Endodermal cell (in vitro differentiated cells): ENCODE measurements at regions not wholly inside any gene's neighbourhood (a gene's known extent, or its start where the extent isn't known, plus 50 kb on each side); places are given as distances from the start of the nearest gene placed in this dataset.

Experiments used
- DNase-seq: peaks from one replicate; pipeline ENCODE4 v3.0.0-alpha.2; 2017
- H3K27ac ChIP-seq: 2 replicates; pipeline ENCODE4 v1.5.1; 2013; ENCODE audit warnings: mild to moderate bottlenecking, low read depth, low read length, moderate library complexity
- H3K27me3 ChIP-seq: 2 replicates; pipeline ENCODE4 v1.6.1; 2013; ENCODE audit warnings: mild to moderate bottlenecking, low read length, moderate library complexity; ENCODE audit not compliant: insufficient read depth, control insufficient read depth, poor library complexity, severe bottlenecking
- H3K36me3 ChIP-seq: 2 replicates; pipeline ENCODE4 v1.7.0; 2013; ENCODE audit warnings: mild to moderate bottlenecking, low read length, moderate library complexity; ENCODE audit not compliant: control insufficient read depth, insufficient read depth
- H3K4me1 ChIP-seq: one replicate; pipeline ENCODE4 v1.7.0; 2013; ENCODE audit warnings: low read length; ENCODE audit not compliant: control insufficient read depth, insufficient read depth
- H3K4me3 ChIP-seq: 2 replicates; pipeline ENCODE4 v1.5.1; 2013; ENCODE audit warnings: mild to moderate bottlenecking, low read length, moderate library complexity
- H3K9ac ChIP-seq: 2 replicates; pipeline ENCODE4 v1.6.1; 2013; ENCODE audit warnings: mild to moderate bottlenecking, low read length, moderate library complexity; ENCODE audit not compliant: poor library complexity, severe bottlenecking; ENCODE audit errors: extremely low read depth
- H3K9me3 ChIP-seq: 2 replicates; pipeline ENCODE4 v1.6.1; 2013; ENCODE audit warnings: mild to moderate bottlenecking, low read length, moderate library complexity; ENCODE audit not compliant: control insufficient read depth
- H3K27ac Mint-ChIP-seq: 2 replicates; pipeline ENCODE4 v1.8.0; 2020; ENCODE audit warnings: mixed read lengths
- H3K27me3 Mint-ChIP-seq: 2 replicates; pipeline ENCODE4 v1.8.0; 2021; ENCODE audit warnings: mild to moderate bottlenecking, mixed read lengths; ENCODE audit not compliant: insufficient read depth
- H3K36me3 Mint-ChIP-seq: 2 replicates; pipeline ENCODE4 v1.8.0; 2020; ENCODE audit warnings: low read depth, mixed read lengths
- H3K4me1 Mint-ChIP-seq: 2 replicates; pipeline ENCODE4 v1.8.0; 2020; ENCODE audit warnings: mixed read lengths
- H3K4me3 Mint-ChIP-seq: 2 replicates; pipeline ENCODE4 v1.8.0; 2020; ENCODE audit warnings: mild to moderate bottlenecking, moderate library complexity, mixed read lengths
- H3K9me3 Mint-ChIP-seq: 2 replicates; pipeline ENCODE4 v1.8.0; 2020; ENCODE audit warnings: mild to moderate bottlenecking, mixed read lengths
- WGBS, 2 experiments: methylation state at CpG; one replicate each; pipeline versions ENCODE4 v1.1.5 to v1.1.7; 2013; ENCODE audit warnings: missing lambda C conversion rate in 2 of 2, mixed read lengths in 1 of 2; ENCODE audit not compliant: insufficient coverage in 1 of 2, insufficient read length in 1 of 2; 5-methylcytosine and 5-hydroxymethylcytosine counted together
- TF ChIP-seq, protein P1 (sequence below): fragments of 200-600 bp; sonication (generic); conservative IDR thresholded peaks from 2 replicates; pipeline ENCODE4 v1.5.0; 2021; ENCODE audit warnings: antibody characterized with exemption, mild to moderate bottlenecking

- H3K27ac ChIP-seq: no peak overlapping the region
- peaks cover 4% of the 10 kb centered on the region for H3K9me3 ChIP-seq
- no peak overlapping the region for H3K9ac ChIP-seq
- DNase-seq: peak; percentile 89
- H3K27me3 ChIP-seq: no peaks in the 10 kb centered on the region
- H3K4me3 Mint-ChIP-seq: no peak overlapping the region
- H3K4me3 ChIP-seq: no peak overlapping the region
- peaks cover 16% of the 10 kb centered on the region for H3K4me1 Mint-ChIP-seq
- H3K9me3 Mint-ChIP-seq: no peaks in the 10 kb centered on the region
- H3K36me3 Mint-ChIP-seq: no peaks in the 10 kb centered on the region
- 57 to 62% methylated on average over 8 to 10 of the region's 10 CpGs for WGBS, 2 experiments
- peak overlapping the region; percentile 44 for H3K27ac Mint-ChIP-seq
- no peaks in the 10 kb centered on the region for H3K27me3 Mint-ChIP-seq
- TF ChIP-seq, protein P1, sequence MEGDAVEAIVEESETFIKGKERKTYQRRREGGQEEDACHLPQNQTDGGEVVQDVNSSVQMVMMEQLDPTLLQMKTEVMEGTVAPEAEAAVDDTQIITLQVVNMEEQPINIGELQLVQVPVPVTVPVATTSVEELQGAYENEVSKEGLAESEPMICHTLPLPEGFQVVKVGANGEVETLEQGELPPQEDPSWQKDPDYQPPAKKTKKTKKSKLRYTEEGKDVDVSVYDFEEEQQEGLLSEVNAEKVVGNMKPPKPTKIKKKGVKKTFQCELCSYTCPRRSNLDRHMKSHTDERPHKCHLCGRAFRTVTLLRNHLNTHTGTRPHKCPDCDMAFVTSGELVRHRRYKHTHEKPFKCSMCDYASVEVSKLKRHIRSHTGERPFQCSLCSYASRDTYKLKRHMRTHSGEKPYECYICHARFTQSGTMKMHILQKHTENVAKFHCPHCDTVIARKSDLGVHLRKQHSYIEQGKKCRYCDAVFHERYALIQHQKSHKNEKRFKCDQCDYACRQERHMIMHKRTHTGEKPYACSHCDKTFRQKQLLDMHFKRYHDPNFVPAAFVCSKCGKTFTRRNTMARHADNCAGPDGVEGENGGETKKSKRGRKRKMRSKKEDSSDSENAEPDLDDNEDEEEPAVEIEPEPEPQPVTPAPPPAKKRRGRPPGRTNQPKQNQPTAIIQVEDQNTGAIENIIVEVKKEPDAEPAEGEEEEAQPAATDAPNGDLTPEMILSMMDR: peak; percentile 76
- H3K4me1 ChIP-seq: no peaks in the 10 kb centered on the region
- no peaks in the 10 kb centered on the region for H3K36me3 ChIP-seq
Measured at GRCh38 chr2:234257859-234258561, 207.5 kb downstream of the SPP2 start.

GRCh38 chr2:234256516-234256915, 206.0 kb downstream of the SPP2 start:
- H3K4me3 Mint-ChIP-seq: no peak overlapping the region
- H3K27ac ChIP-seq: no peak overlapping the region
- H3K27ac Mint-ChIP-seq: peak overlapping the region; percentile 48
- H3K27me3 Mint-ChIP-seq: peaks cover 3% of the 10 kb centered on the region
- TF ChIP-seq, protein P1: no peak
- peaks cover 3% of the 10 kb centered on the region for H3K4me1 ChIP-seq
- DNase-seq: peak; percentile 83
- H3K9ac ChIP-seq: no peak overlapping the region
- no peaks in the 10 kb centered on the region for H3K36me3 Mint-ChIP-seq
- H3K9me3 Mint-ChIP-seq: no peaks in the 10 kb centered on the region
- no peaks in the 10 kb centered on the region for H3K36me3 ChIP-seq
- H3K4me3 ChIP-seq: no peak overlapping the region
- no peaks in the 10 kb centered on the region for H3K27me3 ChIP-seq
- H3K4me1 Mint-ChIP-seq: peaks cover 21% of the 10 kb centered on the region
- H3K9me3 ChIP-seq: no peaks in the 10 kb centered on the region
- 69 to 76% methylated on average over 3 of the region's 3 CpGs for WGBS, 2 experiments

- peaks cover 24% of the 10 kb centered on the region for H3K4me1 Mint-ChIP-seq
- H3K36me3 Mint-ChIP-seq: no peaks in the 10 kb centered on the region
- H3K27me3 Mint-ChIP-seq: peaks cover 3% of the 10 kb centered on the region
- H3K27ac Mint-ChIP-seq: no peak overlapping the region
- TF ChIP-seq, protein P1: no peak
- H3K9ac ChIP-seq: no peak overlapping the region
- H3K27ac ChIP-seq: no peak overlapping the region
- no peaks in the 10 kb centered on the region for H3K27me3 ChIP-seq
- no peak overlapping the region for H3K4me3 Mint-ChIP-seq
- H3K4me1 ChIP-seq: peaks cover 3% of the 10 kb centered on the region
- H3K4me3 ChIP-seq: no peak overlapping the region
- 92 to 96% methylated on average over 4 to 5 of the region's 5 CpGs for WGBS, 2 experiments
- no peak for DNase-seq
- no peaks in the 10 kb centered on the region for H3K9me3 Mint-ChIP-seq
- no peaks in the 10 kb centered on the region for H3K9me3 ChIP-seq
- no peaks in the 10 kb centered on the region for H3K36me3 ChIP-seq
Measured at GRCh38 chr2:234254783-234255521, 204.4 kb downstream of the SPP2 start.
